Panc1 (cell line): ENCODE measurements at regions not wholly inside any gene's neighbourhood (a gene's known extent, or its start where the extent isn't known, plus 50 kb on each side); places are given as distances from the start of the nearest gene placed in this dataset.

Experiments
- ATAC-seq: fragments of 200-7000 bp; cut with Tn5 transposase; 2 replicates; pipeline ENCODE4 v1.9.1; 2020; ENCODE audit warnings: mild to moderate bottlenecking, moderate library complexity
- BruUV-seq: library from RNA; stranded (reverse); fragments of 400-500 nt; replicated peaks from 2 replicates; lab custom pipeline; 2021; lab: Mats Ljungman, UMichigan
- CTCF ChIA-PET: fragments of 300-600 bp; sonication (Branson Sonifier 250); formaldehyde crosslinking; loops from one replicate; lab custom pipeline; 2022; ENCODE audit warnings: antibody characterized with exemption; lab: Charles Lee
- POLR2A ChIA-PET: fragments of 300-600 bp; sonication (Branson Sonifier 250); formaldehyde crosslinking; loops from one replicate; lab custom pipeline; 2022; ENCODE audit warnings: antibody characterized with exemption; lab: Charles Lee
- DNase-seq: peaks from one replicate; pipeline ENCODE4 v3.0.0-alpha.2; 2010; ENCODE audit warnings: low read depth, low spot score
- H3K27ac ChIP-seq: 2 replicates; pipeline ENCODE4 v1.5.1; 2011; ENCODE audit warnings: mild to moderate bottlenecking, low read length, inconsistent platforms
- H3K27me3 ChIP-seq: fragments of 200-500 bp; sonication (Bioruptor generic); 2 replicates; pipeline ENCODE4 v1.6.0; 2014; ENCODE audit warnings: low read length, inconsistent platforms; ENCODE audit not compliant: control insufficient read depth, insufficient read depth
- H3K36me3 ChIP-seq: fragments of 200-500 bp; sonication (Bioruptor generic); 2 replicates; pipeline ENCODE4 v1.5.1; 2014; ENCODE audit warnings: inconsistent platforms, mild to moderate bottlenecking, low read length, moderate library complexity; ENCODE audit not compliant: control insufficient read depth, insufficient read depth
- H3K4me1 ChIP-seq: 2 replicates; pipeline ENCODE4 v1.5.1; 2011; ENCODE audit warnings: inconsistent platforms, mild to moderate bottlenecking, low read length, moderate library complexity; ENCODE audit not compliant: control insufficient read depth, insufficient read depth
- H3K4me3 ChIP-seq, 2 experiments: 2 replicates each; pipeline ENCODE4 v1.5.1; 2011 to 2012; ENCODE audit warnings: low read depth in 2 of 2, low read length in 2 of 2, mild to moderate bottlenecking in 2 of 2, inconsistent platforms in 1 of 2, moderate library complexity in 1 of 2
- H3K9me3 ChIP-seq: fragments of 200-500 bp; sonication (Bioruptor generic); 2 replicates; pipeline ENCODE4 v1.5.1; 2014; ENCODE audit warnings: low read depth, mild to moderate bottlenecking, inconsistent platforms, low read length, moderate library complexity; ENCODE audit not compliant: control insufficient read depth, insufficient read depth
- POLR2AphosphoS5 ChIP-seq: IDR thresholded peaks from 2 replicates; pipeline ENCODE4 v1.6.1; 2012; ENCODE audit warnings: mild to moderate bottlenecking, low read depth, low read length, moderate library complexity
- SIN3A ChIP-seq: IDR thresholded peaks from 2 replicates; pipeline ENCODE4 v1.6.1; 2012; ENCODE audit warnings: low read depth, mild to moderate bottlenecking, low read length, moderate library complexity, borderline replicate concordance; ENCODE audit not compliant: insufficient read depth
- TCF7L2 ChIP-seq: IDR thresholded peaks from 2 replicates; pipeline ENCODE4 v1.6.1; 2011; ENCODE audit warnings: mild to moderate bottlenecking, low read depth, low read length, inconsistent platforms
- in situ Hi-C: cut with HindIII; loops from 2 replicates; pipeline ENCODE4 v1.10.0; 2016; ENCODE audit warnings: low sequenced_read_pairs, low pct_unique_long_range_greater_than_20kb
- intact Hi-C: fragments of 100-400 bp; cut with micrococcal nuclease; formaldehyde crosslinking; loops from one replicate; pipeline ENCODE4 v1.10.0; 2022; ENCODE audit not compliant: unreplicated experiment
- TF ChIP-seq, protein P1 (sequence below): fragments of 450-650 bp; IDR thresholded peaks from 2 replicates; pipeline ENCODE4 v1.5.1; 2017; ENCODE audit warnings: mild to moderate bottlenecking
- TF ChIP-seq, protein P2 (sequence below), 2 experiments: IDR thresholded peaks; 2 replicates each; pipeline ENCODE4 v1.6.1; 2011 to 2012; ENCODE audit warnings: low read depth in 2 of 2, control low read depth in 1 of 2, low read length in 1 of 2, mild to moderate bottlenecking in 1 of 2, moderate library complexity in 1 of 2; ENCODE audit not compliant: insufficient read depth in 1 of 2

DNA sequence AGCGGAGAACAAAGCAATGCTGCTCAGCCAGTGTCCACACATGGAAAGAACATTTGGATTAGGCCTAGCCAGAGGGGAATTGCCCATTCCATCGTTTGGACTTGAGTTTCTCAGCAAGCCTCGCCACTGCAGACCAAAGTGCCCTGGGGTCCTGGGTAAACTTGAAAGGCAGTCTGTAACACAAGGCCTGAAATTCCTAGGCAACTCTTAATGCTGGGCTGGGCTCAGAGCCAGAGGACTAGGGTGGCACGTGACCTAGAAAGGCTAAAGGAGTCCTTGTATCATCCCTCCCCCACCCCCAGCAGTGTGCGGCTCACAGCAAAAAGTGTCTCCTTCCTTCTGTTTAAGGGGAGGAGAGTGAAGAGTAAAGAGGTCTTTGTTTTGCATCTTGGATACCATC lies 210.4 kb upstream of the ARX start:
- ChIA-PET POLR2A (no interaction called here), CTCF (no interaction called here)
- BruUV-seq: no TSS peak
- Histone ChIP-seq H3K27ac (no peak overlapping the region), H3K9me3 (no peaks in the 10 kb centered on the region), H3K36me3 (no peaks in the 10 kb centered on the region), H3K4me3 (no peak overlapping the region), H3K4me1 (no peaks in the 10 kb centered on the region), H3K27me3 (no peaks in the 10 kb centered on the region)
- intact Hi-C loops (no loop called here), in situ Hi-C loops (no loop called here)
- DNase-seq (no peak), ATAC-seq (no peak)
- no peak for TF ChIP-seq SIN3A
- TF ChIP-seq, protein P1, sequence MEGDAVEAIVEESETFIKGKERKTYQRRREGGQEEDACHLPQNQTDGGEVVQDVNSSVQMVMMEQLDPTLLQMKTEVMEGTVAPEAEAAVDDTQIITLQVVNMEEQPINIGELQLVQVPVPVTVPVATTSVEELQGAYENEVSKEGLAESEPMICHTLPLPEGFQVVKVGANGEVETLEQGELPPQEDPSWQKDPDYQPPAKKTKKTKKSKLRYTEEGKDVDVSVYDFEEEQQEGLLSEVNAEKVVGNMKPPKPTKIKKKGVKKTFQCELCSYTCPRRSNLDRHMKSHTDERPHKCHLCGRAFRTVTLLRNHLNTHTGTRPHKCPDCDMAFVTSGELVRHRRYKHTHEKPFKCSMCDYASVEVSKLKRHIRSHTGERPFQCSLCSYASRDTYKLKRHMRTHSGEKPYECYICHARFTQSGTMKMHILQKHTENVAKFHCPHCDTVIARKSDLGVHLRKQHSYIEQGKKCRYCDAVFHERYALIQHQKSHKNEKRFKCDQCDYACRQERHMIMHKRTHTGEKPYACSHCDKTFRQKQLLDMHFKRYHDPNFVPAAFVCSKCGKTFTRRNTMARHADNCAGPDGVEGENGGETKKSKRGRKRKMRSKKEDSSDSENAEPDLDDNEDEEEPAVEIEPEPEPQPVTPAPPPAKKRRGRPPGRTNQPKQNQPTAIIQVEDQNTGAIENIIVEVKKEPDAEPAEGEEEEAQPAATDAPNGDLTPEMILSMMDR: no peak
- no peak for TF ChIP-seq TCF7L2
- TF ChIP-seq POLR2AphosphoS5: no peak

DNA sequence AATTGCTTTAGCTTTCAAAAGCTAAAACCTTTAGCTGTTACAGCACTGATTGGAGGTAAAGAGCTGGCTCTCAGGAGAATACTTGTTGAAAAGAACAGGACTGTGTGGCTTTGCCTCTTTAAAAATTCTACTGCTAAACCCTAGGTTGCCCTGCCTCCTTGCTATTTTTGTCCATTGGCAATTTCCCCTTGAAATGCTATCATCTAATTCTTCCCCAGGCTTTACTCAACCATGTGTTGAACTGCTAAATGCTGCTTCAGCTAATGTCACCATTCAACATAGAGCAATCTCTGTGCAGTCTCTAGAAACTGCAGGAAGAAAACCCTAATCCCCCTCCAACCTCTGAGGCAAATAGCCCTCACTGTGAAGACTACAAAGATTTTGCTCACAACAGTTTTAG lies 203.7 kb upstream of the ARX start:
- no peaks in the 10 kb centered on the region for H3K9me3 ChIP-seq
- CTCF ChIA-PET: no interaction called here
- H3K4me3 ChIP-seq: no peak overlapping the region
- H3K27me3 ChIP-seq: no peaks in the 10 kb centered on the region
- DNase-seq (no peak), ATAC-seq (no peak)
- in situ Hi-C loops: no loop called here
- TF ChIP-seq TCF7L2 (no peak), POLR2AphosphoS5 (no peak), SIN3A (no peak)
- TF ChIP-seq, protein P1: no peak
- TF ChIP-seq, protein P2, sequence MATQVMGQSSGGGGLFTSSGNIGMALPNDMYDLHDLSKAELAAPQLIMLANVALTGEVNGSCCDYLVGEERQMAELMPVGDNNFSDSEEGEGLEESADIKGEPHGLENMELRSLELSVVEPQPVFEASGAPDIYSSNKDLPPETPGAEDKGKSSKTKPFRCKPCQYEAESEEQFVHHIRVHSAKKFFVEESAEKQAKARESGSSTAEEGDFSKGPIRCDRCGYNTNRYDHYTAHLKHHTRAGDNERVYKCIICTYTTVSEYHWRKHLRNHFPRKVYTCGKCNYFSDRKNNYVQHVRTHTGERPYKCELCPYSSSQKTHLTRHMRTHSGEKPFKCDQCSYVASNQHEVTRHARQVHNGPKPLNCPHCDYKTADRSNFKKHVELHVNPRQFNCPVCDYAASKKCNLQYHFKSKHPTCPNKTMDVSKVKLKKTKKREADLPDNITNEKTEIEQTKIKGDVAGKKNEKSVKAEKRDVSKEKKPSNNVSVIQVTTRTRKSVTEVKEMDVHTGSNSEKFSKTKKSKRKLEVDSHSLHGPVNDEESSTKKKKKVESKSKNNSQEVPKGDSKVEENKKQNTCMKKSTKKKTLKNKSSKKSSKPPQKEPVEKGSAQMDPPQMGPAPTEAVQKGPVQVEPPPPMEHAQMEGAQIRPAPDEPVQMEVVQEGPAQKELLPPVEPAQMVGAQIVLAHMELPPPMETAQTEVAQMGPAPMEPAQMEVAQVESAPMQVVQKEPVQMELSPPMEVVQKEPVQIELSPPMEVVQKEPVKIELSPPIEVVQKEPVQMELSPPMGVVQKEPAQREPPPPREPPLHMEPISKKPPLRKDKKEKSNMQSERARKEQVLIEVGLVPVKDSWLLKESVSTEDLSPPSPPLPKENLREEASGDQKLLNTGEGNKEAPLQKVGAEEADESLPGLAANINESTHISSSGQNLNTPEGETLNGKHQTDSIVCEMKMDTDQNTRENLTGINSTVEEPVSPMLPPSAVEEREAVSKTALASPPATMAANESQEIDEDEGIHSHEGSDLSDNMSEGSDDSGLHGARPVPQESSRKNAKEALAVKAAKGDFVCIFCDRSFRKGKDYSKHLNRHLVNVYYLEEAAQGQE (IDR thresholded peaks at IDR 0.05; ENCODE audit: insufficient read depth in 1 of 2, low read depth in 2 of 2, low read length in 1 of 2): no peak
- no peaks in the 10 kb centered on the region for H3K36me3 ChIP-seq
- intact Hi-C loops: no loop called here
- H3K27ac ChIP-seq: no peak overlapping the region
- H3K4me1 ChIP-seq: no peaks in the 10 kb centered on the region
- POLR2A ChIA-PET: no interaction called here
- no TSS peak for BruUV-seq
